WTC11 (cell line): ENCODE measurements at regions not wholly inside any gene's neighbourhood (a gene's known extent, or its start where the extent isn't known, plus 50 kb on each side); places are given as distances from the start of the nearest gene placed in this dataset.

Source experiments
- ATAC-seq: fragments of 200-7000 bp; cut with Tn5 transposase; 2 replicates; pipeline ENCODE4 v1.10.0; 2021; ENCODE audit warnings: mild to moderate bottlenecking, moderate library complexity
- CTCF ChIA-PET: fragments of 300-600 bp; sonication (Branson Sonifier 250); formaldehyde crosslinking; loops from one replicate; lab custom pipeline; 2021; ENCODE audit warnings: antibody characterized with exemption; lab: Charles Lee
- POLR2A ChIA-PET: fragments of 350-600 bp; sonication (Branson Sonifier 250); formaldehyde crosslinking; loops from one replicate; lab custom pipeline; 2021; ENCODE audit warnings: antibody characterized with exemption; lab: Charles Lee
- DNase-seq: peaks from one replicate; pipeline ENCODE4 v3.0.0; 2021; ENCODE audit warnings: low spot score
- H3K27ac Mint-ChIP-seq: 2 replicates; pipeline ENCODE4 v1.8.0; 2021; ENCODE audit warnings: mixed read lengths
- H3K27me3 Mint-ChIP-seq: 2 replicates; pipeline ENCODE4 v1.8.0; 2021; ENCODE audit warnings: low read depth, mild to moderate bottlenecking, moderate library complexity, mixed read lengths
- H3K36me3 Mint-ChIP-seq: 2 replicates; pipeline ENCODE4 v1.8.0; 2021; ENCODE audit warnings: mixed read lengths
- H3K4me1 Mint-ChIP-seq: 2 replicates; pipeline ENCODE4 v1.8.0; 2022; ENCODE audit warnings: mixed read lengths
- H3K4me3 Mint-ChIP-seq: 2 replicates; pipeline ENCODE4 v1.8.0; 2021; ENCODE audit warnings: mild to moderate bottlenecking, moderate library complexity, mixed read lengths
- H3K9me3 Mint-ChIP-seq: 2 replicates; pipeline ENCODE4 v1.8.0; 2021; ENCODE audit warnings: mixed read lengths
- ATF3 ChIP-seq: sonication (generic); formaldehyde crosslinking; conservative IDR thresholded peaks from 2 replicates; pipeline ENCODE4 v1.8.1; 2022; ENCODE audit warnings: mild to moderate bottlenecking, missing genetic modification reagents
- CBFB ChIP-seq: sonication (generic); formaldehyde crosslinking; IDR thresholded peaks from 2 replicates; pipeline ENCODE4 v1.8.1; 2022; ENCODE audit warnings: mild to moderate bottlenecking, low read depth, missing genetic modification reagents
- CREB1 ChIP-seq: sonication (generic); formaldehyde crosslinking; IDR thresholded peaks from 2 replicates; pipeline ENCODE4 v1.8.0; 2023; ENCODE audit warnings: mild to moderate bottlenecking, missing genetic modification reagents
- FOXJ3 ChIP-seq: sonication (generic); formaldehyde crosslinking; IDR thresholded peaks from 2 replicates; pipeline ENCODE4 v1.9.0; 2021; ENCODE audit warnings: missing genetic modification reagents, mild to moderate bottlenecking, borderline replicate concordance
- FOXP4 ChIP-seq: sonication (generic); formaldehyde crosslinking; IDR thresholded peaks from 2 replicates; pipeline ENCODE4 v1.8.0; 2022; ENCODE audit warnings: mild to moderate bottlenecking, missing genetic modification reagents
- HMGA2 ChIP-seq: fragments of 250-450 bp; sonication (Bioruptor Pico); IDR thresholded peaks from 2 replicates; pipeline ENCODE4 v1.4.0; 2021; ENCODE audit warnings: mild to moderate bottlenecking, moderate library complexity
- IRF2 ChIP-seq: sonication (generic); formaldehyde crosslinking; IDR thresholded peaks from 2 replicates; pipeline ENCODE4 v1.8.0; 2022; ENCODE audit warnings: low read depth, missing genetic modification reagents, borderline replicate concordance
- NFE2L1 ChIP-seq: sonication (generic); formaldehyde crosslinking; IDR thresholded peaks from 2 replicates; pipeline ENCODE4 v1.8.1; 2023; ENCODE audit warnings: missing genetic modification reagents
- NFYB ChIP-seq: sonication (generic); formaldehyde crosslinking; conservative IDR thresholded peaks from 2 replicates; pipeline ENCODE4 v1.8.0; 2022; ENCODE audit warnings: low read depth, missing genetic modification reagents
- NR1H2 ChIP-seq: sonication (generic); formaldehyde crosslinking; IDR thresholded peaks from 2 replicates; pipeline ENCODE4 v1.9.0; 2021; ENCODE audit warnings: mild to moderate bottlenecking, moderate library complexity, missing genetic modification reagents
- NR3C1 ChIP-seq: sonication (generic); formaldehyde crosslinking; conservative IDR thresholded peaks from 2 replicates; pipeline ENCODE4 v1.8.1; 2023; ENCODE audit warnings: low read depth, mild to moderate bottlenecking, missing genetic modification reagents
- PRRX2 ChIP-seq: fragments of 250-450 bp; sonication (Bioruptor Pico); IDR thresholded peaks from 2 replicates; pipeline ENCODE4 v1.8.0; 2021; ENCODE audit warnings: mild to moderate bottlenecking
- SP1 ChIP-seq: sonication (generic); formaldehyde crosslinking; conservative IDR thresholded peaks from 2 replicates; pipeline ENCODE4 v1.8.1; 2022; ENCODE audit warnings: missing genetic modification reagents
- TEAD4 ChIP-seq: sonication (generic); formaldehyde crosslinking; IDR thresholded peaks from 2 replicates; pipeline ENCODE4 v1.8.0; 2022; ENCODE audit warnings: mild to moderate bottlenecking, missing genetic modification reagents
- ZBTB21 ChIP-seq: sonication (generic); formaldehyde crosslinking; IDR thresholded peaks from 2 replicates; pipeline ENCODE4 v1.8.1; 2023; ENCODE audit warnings: mild to moderate bottlenecking, missing genetic modification reagents, borderline replicate concordance
- ZNF121 ChIP-seq: sonication (generic); formaldehyde crosslinking; IDR thresholded peaks from 2 replicates; pipeline ENCODE4 v1.8.0; 2023; ENCODE audit warnings: missing genetic modification reagents
- ZNF232 ChIP-seq: sonication (generic); formaldehyde crosslinking; IDR thresholded peaks from 2 replicates; pipeline ENCODE4 v1.8.0; 2022; ENCODE audit warnings: mild to moderate bottlenecking, missing genetic modification reagents
- ZNF317 ChIP-seq: sonication (generic); formaldehyde crosslinking; IDR thresholded peaks from 2 replicates; pipeline ENCODE4 v1.8.1; 2023; ENCODE audit warnings: low read depth, mild to moderate bottlenecking, moderate library complexity, missing genetic modification reagents, borderline replicate concordance
- ZNF416 ChIP-seq: fragments of 250-450 bp; sonication (Bioruptor Pico); IDR thresholded peaks from 2 replicates; pipeline ENCODE4 v1.9.0; 2021; ENCODE audit warnings: mild to moderate bottlenecking, inconsistent platforms
- ZNF423 ChIP-seq: fragments of 250-450 bp; sonication (Bioruptor Pico); IDR thresholded peaks from 2 replicates; pipeline ENCODE4 v2.1.2; 2022; ENCODE audit warnings: mild to moderate bottlenecking, moderate library complexity
- ZNF671 ChIP-seq: fragments of 250-450 bp; sonication (Bioruptor Pico); IDR thresholded peaks from 2 replicates; pipeline ENCODE4 v1.8.0; 2021; ENCODE audit warnings: mild to moderate bottlenecking
- ZSCAN18 ChIP-seq: fragments of 250-450 bp; sonication (Bioruptor Pico); IDR thresholded peaks from 2 replicates; pipeline ENCODE4 v2.1.2; 2022; ENCODE audit warnings: mild to moderate bottlenecking, moderate library complexity
- TF ChIP-seq, protein P1 (sequence below): sonication (generic); formaldehyde crosslinking; IDR thresholded peaks from 2 replicates; pipeline ENCODE4 v1.8.0; 2022; ENCODE audit warnings: mild to moderate bottlenecking, missing genetic modification reagents
- TF ChIP-seq, protein P2 (sequence below): sonication (generic); formaldehyde crosslinking; IDR thresholded peaks from 2 replicates; pipeline ENCODE4 v1.8.0; 2023; ENCODE audit warnings: missing genetic modification reagents

DNA sequence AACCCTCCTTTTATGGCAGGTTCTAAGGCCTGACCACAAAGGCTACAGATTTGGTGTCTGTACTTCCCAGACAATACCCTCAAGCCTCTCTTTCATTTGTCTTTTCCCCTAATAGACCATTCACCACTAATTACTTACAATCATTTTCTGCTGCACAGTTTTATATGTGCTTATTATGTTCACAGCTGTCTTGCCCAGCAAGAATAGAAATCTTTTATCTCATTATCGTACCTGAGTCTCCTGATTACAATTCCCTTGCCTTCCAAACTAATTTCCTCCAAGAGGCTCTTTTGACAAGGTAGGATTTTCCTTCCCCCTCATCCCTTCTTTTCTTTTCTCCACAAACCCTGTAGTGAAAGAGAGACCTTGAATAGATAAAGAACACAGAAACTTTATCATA is 352.5 kb upstream of the FMR1 start (continued):
- TF ChIP-seq ATF3 (no peak), ZNF121 (CRISPR knock-in tag) (no peak), ZNF416 (no peak), CBFB (no peak), ZNF232 (CRISPR knock-in tag) (no peak), NFE2L1 (CRISPR knock-in tag) (no peak)

DNA sequence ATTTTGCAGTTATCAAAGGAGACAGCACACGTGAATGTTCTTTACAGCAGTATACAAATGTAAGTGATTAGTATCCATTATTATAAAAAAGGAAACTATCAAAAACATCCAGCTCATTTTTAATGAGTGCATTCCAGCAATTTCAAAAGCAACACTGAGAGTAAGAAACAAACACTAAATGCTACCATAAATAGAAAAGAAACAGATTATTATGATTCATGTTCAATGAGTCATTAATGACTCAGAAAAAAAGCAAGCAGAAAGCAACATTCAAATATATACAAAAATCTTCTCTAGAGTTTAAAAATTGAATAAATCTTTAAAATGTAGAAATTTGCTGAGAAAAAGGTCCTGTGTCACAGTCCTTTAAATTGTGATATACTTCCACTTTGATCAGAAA is 346.5 kb upstream of the FMR1 start:
- no peak for TF ChIP-seq ZBTB21 (CRISPR knock-in tag)

GRCh38 chrX:147570483-147570882 is 341.2 kb upstream of the FMR1 start:
- CTCF ChIA-PET: no interaction called here
- no peak overlapping the region for H3K27ac Mint-ChIP-seq
- TF ChIP-seq FOXJ3 (CRISPR knock-in tag) (no peak), ZNF317 (no peak), FOXP4 (CRISPR knock-in tag) (no peak), CREB1 (CRISPR knock-in tag) (no peak), SP1 (CRISPR knock-in tag) (no peak), NFYB (CRISPR knock-in tag) (no peak), IRF2 (CRISPR knock-in tag) (no peak), TEAD4 (CRISPR knock-in tag) (no peak)
- POLR2A ChIA-PET: no interaction called here
- no peaks in the 10 kb centered on the region for H3K4me1 Mint-ChIP-seq
- H3K27me3 Mint-ChIP-seq: no peaks in the 10 kb centered on the region
- H3K4me3 Mint-ChIP-seq: no peak overlapping the region
- DNase-seq: no peak
- peaks cover 64% of the 10 kb centered on the region for H3K9me3 Mint-ChIP-seq
- no peak for ATAC-seq
- H3K36me3 Mint-ChIP-seq: peaks cover 37% of the 10 kb centered on the region

More for the DNA sequence above, 346.5 kb upstream of the FMR1 start:
- Mint-ChIP-seq H3K4me1 (no peaks in the 10 kb centered on the region), H3K9me3 (peaks cover 42% of the 10 kb centered on the region), H3K27me3 (no peaks in the 10 kb centered on the region), H3K27ac (no peak overlapping the region), H3K4me3 (no peak overlapping the region), H3K36me3 (peaks cover 15% of the 10 kb centered on the region)
- no peak for ATAC-seq
- CTCF ChIA-PET: no interaction called here
- DNase-seq: no peak
- POLR2A ChIA-PET: no interaction called here

GRCh38 chrX:147573266-147573665 is 338.5 kb upstream of the FMR1 start:
- H3K4me3 Mint-ChIP-seq: no peak overlapping the region
- ChIA-PET CTCF (no interaction called here), POLR2A (no interaction called here)
- H3K27me3 Mint-ChIP-seq: no peaks in the 10 kb centered on the region; the same call in 1 of the 2 replicates
- no peak for TF ChIP-seq ZNF416
- no peak for TF ChIP-seq ZNF121 (CRISPR knock-in tag)
- TF ChIP-seq FOXJ3 (CRISPR knock-in tag): no peak
- no peak for TF ChIP-seq ZNF671 (CRISPR knock-in tag)
- no peak for TF ChIP-seq ZNF423 (CRISPR knock-in tag)
- TF ChIP-seq, protein P1, sequence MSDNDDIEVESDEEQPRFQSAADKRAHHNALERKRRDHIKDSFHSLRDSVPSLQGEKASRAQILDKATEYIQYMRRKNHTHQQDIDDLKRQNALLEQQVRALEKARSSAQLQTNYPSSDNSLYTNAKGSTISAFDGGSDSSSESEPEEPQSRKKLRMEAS (CRISPR knock-in tag): no peak
- no peak for TF ChIP-seq PRRX2 (CRISPR knock-in tag)
- TF ChIP-seq, protein P2, sequence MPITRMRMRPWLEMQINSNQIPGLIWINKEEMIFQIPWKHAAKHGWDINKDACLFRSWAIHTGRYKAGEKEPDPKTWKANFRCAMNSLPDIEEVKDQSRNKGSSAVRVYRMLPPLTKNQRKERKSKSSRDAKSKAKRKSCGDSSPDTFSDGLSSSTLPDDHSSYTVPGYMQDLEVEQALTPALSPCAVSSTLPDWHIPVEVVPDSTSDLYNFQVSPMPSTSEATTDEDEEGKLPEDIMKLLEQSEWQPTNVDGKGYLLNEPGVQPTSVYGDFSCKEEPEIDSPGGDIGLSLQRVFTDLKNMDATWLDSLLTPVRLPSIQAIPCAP (CRISPR knock-in tag): no peak
- TF ChIP-seq NR1H2: no peak
- TF ChIP-seq ZSCAN18 (CRISPR knock-in tag): no peak
- no peak for TF ChIP-seq NR3C1
- TF ChIP-seq HMGA2: no peak
- H3K36me3 Mint-ChIP-seq: peaks cover 49% of the 10 kb centered on the region
- no peak for DNase-seq
- ATAC-seq: no peak
- H3K4me1 Mint-ChIP-seq: no peaks in the 10 kb centered on the region
- H3K9me3 Mint-ChIP-seq: peaks cover 70% of the 10 kb centered on the region
- no peak overlapping the region for H3K27ac Mint-ChIP-seq
